ENCODE measurements at regions not wholly inside any gene's neighbourhood (a gene's known extent, or its start where the extent isn't known, plus 50 kb on each side); places are given as distances from the start of the nearest gene placed in this dataset.
"Not testable (repeated sequence)": the region's sequence is repeated elsewhere in the genome, so short reads cannot be mapped to it uniquely, and the experiment has no call there.

DNA sequence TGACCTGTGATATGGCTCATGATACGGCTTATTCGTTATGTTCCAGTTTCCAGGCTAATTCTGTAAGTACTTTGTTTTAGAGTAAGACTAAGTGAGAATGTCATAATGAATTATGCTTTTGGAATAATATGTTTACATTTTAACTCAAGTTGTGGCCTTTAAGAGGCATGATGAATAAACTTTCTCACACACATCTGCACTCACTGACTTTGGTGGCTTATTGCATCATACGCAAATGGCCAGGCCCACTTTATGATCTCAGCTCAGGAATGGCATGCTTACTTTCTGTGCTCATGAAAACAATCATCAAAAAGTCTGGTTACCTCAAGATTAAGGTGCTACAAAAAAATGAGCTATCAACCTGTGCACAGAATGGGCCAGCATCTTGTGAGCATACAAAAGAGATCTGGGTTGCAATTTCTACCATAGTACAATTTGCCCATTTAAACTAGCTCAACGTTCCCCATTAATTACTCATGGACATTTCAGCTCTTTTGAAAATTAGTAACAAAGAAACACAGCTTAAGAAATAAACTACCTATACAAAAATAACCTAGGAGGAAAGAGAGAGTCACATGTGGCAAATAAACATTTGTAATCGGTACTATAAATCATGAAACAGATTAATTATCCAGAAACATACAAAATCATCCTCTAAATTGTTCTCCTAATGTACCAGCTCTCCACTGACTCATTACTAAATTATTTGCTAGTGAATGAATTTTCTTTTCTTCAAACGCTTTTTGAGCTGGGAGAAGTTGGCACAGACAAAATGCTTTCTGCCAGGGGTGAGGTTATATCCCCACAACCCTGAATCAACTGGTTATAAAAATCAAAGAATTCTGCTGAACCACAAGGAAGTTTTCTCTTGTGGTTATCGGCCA is 439.0 kb upstream of the ADAMTS9 start:
- DNase-seq (ENCODE audit: extremely low spot score) = no peak
- POLR2A ChIA-PET = no interaction called here
- TF ChIP-seq, protein P1, sequence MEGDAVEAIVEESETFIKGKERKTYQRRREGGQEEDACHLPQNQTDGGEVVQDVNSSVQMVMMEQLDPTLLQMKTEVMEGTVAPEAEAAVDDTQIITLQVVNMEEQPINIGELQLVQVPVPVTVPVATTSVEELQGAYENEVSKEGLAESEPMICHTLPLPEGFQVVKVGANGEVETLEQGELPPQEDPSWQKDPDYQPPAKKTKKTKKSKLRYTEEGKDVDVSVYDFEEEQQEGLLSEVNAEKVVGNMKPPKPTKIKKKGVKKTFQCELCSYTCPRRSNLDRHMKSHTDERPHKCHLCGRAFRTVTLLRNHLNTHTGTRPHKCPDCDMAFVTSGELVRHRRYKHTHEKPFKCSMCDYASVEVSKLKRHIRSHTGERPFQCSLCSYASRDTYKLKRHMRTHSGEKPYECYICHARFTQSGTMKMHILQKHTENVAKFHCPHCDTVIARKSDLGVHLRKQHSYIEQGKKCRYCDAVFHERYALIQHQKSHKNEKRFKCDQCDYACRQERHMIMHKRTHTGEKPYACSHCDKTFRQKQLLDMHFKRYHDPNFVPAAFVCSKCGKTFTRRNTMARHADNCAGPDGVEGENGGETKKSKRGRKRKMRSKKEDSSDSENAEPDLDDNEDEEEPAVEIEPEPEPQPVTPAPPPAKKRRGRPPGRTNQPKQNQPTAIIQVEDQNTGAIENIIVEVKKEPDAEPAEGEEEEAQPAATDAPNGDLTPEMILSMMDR (IDR thresholded peaks at IDR 0.05; ENCODE audit: control extremely low read depth, extremely low read depth, low read depth, missing control alignments) = no peak
- CTCF ChIA-PET = interaction anchor here (1.0 to 2.4 kb wide), 2 partner anchors 11 to 22 kb away, joined by 4 to 10 read pairs; no protein-coding TSS in a partner anchor

DNA sequence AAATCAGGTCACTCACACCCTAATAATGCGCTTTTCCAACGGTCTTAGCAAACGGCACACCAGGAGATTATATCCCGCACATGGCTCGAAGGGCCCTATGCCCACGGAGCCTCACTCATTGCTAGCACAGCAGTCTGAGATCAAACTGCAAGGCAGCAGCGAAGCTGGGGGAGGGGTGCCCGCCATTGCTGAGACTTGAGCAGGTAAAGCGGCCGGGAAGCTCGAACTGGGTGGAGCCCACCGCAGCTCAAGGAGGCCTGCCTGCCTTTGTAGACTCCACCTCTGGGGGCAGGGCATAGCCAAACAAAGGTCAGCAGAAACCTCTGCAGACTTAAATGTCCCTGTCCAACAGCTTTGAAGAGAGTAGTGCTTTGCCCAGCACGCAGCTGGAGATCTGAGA is 432.4 kb upstream of the ADAMTS9 start:
- POLR2A ChIA-PET; CTCF ChIA-PET; DNase-seq (ENCODE audit: extremely low spot score): not testable (repeated sequence)

DNA sequence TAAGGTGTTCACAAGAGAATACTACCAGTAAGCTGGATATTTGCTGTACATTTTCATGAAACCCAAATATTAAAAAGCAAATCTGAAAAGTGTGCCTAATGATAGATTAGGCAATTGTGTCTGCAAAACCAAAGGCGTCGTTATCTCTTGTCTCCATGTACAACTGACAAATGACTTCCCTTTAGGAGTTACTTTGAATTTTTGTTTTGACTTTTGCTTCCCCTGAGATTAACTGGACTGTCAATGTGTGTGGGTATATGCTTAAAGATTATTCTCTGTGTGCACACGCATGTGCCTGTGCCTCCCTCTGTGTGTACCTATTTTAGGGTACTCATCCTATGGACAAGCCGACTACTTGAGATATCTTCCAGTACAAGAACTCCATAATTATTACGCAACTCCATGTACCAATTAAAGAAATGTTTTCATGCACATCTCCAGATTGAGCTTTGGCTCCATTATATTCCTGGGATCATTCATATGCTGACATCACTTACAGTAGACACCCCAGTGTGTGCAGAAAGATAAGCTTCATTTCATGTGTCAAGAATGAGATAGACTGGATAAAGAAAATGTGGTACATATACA is 431.2 kb upstream of the ADAMTS9 start:
- ChIA-PET POLR2A (no interaction called here), CTCF (interaction anchor here (1.0 kb wide), 1 partner anchor 102 kb away, joined by 3 read pairs; no protein-coding TSS in a partner anchor)
- TF ChIP-seq, protein P1 (IDR thresholded peaks at IDR 0.05; ENCODE audit: control extremely low read depth, extremely low read depth, low read depth, missing control alignments) = no peak
- no peak for DNase-seq (ENCODE audit: extremely low spot score)

DNA sequence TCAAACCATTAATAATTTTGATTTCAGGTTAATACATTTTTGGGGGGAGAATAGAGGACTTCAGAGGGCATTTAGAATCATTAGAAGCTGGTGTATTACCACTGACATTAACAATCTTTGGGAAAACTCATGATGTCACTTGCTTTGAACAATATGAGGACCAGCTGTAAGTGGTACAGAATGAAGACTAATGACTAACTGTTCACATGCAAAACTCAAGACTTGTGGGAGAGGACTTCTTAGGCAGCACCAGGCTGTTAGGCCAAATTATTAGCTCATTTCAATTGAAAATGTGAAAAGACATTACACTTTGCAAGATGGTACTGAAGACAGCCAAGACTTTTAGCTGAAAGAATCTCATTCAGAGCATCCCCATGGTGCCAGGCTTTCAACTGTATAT is 426.2 kb upstream of the ADAMTS9 start:
- DNase-seq (ENCODE audit: extremely low spot score) = no peak
- TF ChIP-seq, protein P1 (IDR thresholded peaks at IDR 0.05; ENCODE audit: control extremely low read depth, extremely low read depth, low read depth, missing control alignments) = no peak
- CTCF ChIA-PET = interaction anchor here (1.2 kb wide), 1 partner anchor 12 kb away, joined by 3 read pairs; no protein-coding TSS in a partner anchor
- POLR2A ChIA-PET = no interaction called here

DNA sequence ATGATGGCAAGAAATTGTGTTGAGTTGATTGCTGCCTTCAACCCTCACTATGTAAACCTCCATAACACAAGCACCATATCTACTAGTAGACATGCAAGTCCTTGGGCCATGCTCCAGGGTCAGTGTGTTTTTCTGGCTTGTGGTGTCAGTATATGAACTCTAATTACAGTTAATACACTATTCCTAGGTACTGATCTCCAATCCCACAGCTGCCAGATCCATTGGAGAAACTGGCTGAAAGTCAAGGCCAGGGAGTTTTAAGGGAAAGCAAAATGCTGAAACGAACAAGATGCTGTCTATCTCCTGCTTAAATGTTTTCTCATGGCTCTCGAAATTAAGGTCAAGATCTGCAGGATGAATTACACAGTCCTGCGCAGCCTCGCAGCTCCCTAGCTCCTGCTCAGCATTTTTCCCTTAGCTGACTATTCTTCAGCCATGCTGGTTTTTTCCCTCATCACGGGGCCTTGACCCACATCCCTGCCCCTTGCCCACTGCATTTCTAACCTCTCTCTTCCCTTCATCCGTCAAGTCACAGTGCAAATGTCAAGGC is 425.0 kb upstream of the ADAMTS9 start:
- TF ChIP-seq, protein P1 (IDR thresholded peaks at IDR 0.05; ENCODE audit: control extremely low read depth, extremely low read depth, low read depth, missing control alignments) = no peak
- CTCF ChIA-PET = no interaction called here
- no peak for DNase-seq (ENCODE audit: extremely low spot score)
- POLR2A ChIA-PET = no interaction called here

DNA sequence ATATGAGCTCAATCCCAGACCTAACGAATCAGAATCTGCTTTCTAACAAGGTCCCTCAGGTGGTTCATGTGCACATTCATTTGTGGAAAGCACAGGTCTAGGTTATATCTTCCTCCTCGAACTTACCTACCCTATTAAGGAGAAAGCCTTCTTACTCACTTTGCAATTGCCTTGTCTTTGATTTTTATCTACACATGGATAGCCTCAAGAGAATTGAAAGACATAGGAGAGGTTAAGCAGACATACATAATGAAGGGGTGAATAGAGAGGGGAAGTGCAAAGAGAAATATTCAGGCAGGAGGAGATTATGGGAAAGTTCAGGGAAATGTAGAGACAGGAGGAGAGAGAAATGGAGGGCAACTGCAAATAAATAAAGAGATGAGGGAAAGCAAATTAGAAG is 422.9 kb upstream of the ADAMTS9 start:
- POLR2A ChIA-PET = no interaction called here
- TF ChIP-seq, protein P1 (IDR thresholded peaks at IDR 0.05; ENCODE audit: control extremely low read depth, extremely low read depth, low read depth, missing control alignments) = no peak
- no peak for DNase-seq (ENCODE audit: extremely low spot score)
- CTCF ChIA-PET = interaction anchor here (2.2 kb wide), 1 partner anchor 10 kb away, joined by 9 read pairs; no protein-coding TSS in a partner anchor

Measured in GM10248 (cell line).